H1 (cell line): ENCODE measurements at regions not wholly inside any gene's neighbourhood (a gene's known extent, or its start where the extent isn't known, plus 50 kb on each side); places are given as distances from the start of the nearest gene placed in this dataset.

Experiments used
- CTCF ChIA-PET: fragments of 300-600 bp; sonication (Branson Sonifier 250); formaldehyde crosslinking; loops from one replicate; lab custom pipeline; 2021; ENCODE audit not compliant: partially characterized antibody; lab: Charles Lee
- POLR2A ChIA-PET: fragments of 300-600 bp; sonication (Branson Sonifier 250); formaldehyde crosslinking; loops from one replicate; lab custom pipeline; 2021; ENCODE audit warnings: inconsistent platforms; ENCODE audit not compliant: partially characterized antibody; lab: Charles Lee
- DNase-seq, 2 experiments: peaks; one replicate each; pipeline versions ENCODE4 v3.0.0 to v3.0.0-alpha.2; 2010 to 2022; ENCODE audit warnings: low spot score in 2 of 2, low read depth in 1 of 2, mixed read lengths in 1 of 2
- FAIRE-seq: peaks from 2 replicates; lab custom pipeline; 2011; peaks lifted over from hg19 to GRCh38; lab: Jason Lieb, UNC
- H2AFZ ChIP-seq: 2 replicates; pipeline ENCODE4 v1.8.1; 2012; ENCODE audit warnings: low read length, inconsistent platforms
- H2AK5ac ChIP-seq: 2 replicates; pipeline ENCODE4 v1.6.1; 2013; ENCODE audit warnings: low read depth, low read length
- H2BK120ac ChIP-seq: replicated peaks from 2 replicates; pipeline ENCODE3; 2013; ENCODE audit warnings: low read depth, low read length, inconsistent platforms
- H2BK12ac ChIP-seq: 2 replicates; pipeline ENCODE4 v1.6.1; 2013; ENCODE audit warnings: low read depth, low read length
- H2BK15ac ChIP-seq: 2 replicates; pipeline ENCODE4 v1.6.1; 2013; ENCODE audit warnings: low read length
- H2BK20ac ChIP-seq: 2 replicates; pipeline ENCODE4 v1.6.1; 2013; ENCODE audit warnings: low read length
- H2BK5ac ChIP-seq: 2 replicates; pipeline ENCODE4 v1.6.1; 2013; ENCODE audit warnings: low read depth, low read length
- H3K14ac ChIP-seq: 2 replicates; pipeline ENCODE4 v1.6.1; 2013; ENCODE audit warnings: inconsistent platforms; ENCODE audit not compliant: insufficient read length
- H3K18ac ChIP-seq: 2 replicates; pipeline ENCODE4 v1.6.1; 2013; ENCODE audit warnings: low read length; ENCODE audit errors: extremely low read depth
- H3K23ac ChIP-seq: 2 replicates; pipeline ENCODE4 v1.6.1; 2013; ENCODE audit warnings: inconsistent platforms; ENCODE audit not compliant: insufficient read length
- H3K23me2 ChIP-seq: 2 replicates; pipeline ENCODE4 v1.6.1; 2013; ENCODE audit warnings: low read depth, low read length
- H3K27ac ChIP-seq: 2 replicates; pipeline ENCODE4 v1.6.1; 2011; ENCODE audit warnings: low read depth, low read length, inconsistent platforms
- H3K27me3 ChIP-seq, 4 experiments: replicated peaks in 1 of 4; 1 replicate in 1 of 4; 2 replicates in 3 of 4; pipeline versions ENCODE4 v1.6.1 to v1.8.1; 2011 to 2013; ENCODE audit warnings: low read length in 3 of 4, mild to moderate bottlenecking in 3 of 4, inconsistent platforms in 2 of 4, mixed read lengths in 2 of 4, moderate library complexity in 1 of 4; ENCODE audit not compliant: control insufficient read depth in 3 of 4, insufficient read depth in 3 of 4; ENCODE audit errors: extremely low read depth in 1 of 4
- H3K36me3 ChIP-seq, 4 experiments: 2 replicates each; pipeline versions ENCODE4 v1.6.1 to v1.8.1; 2011 to 2013; ENCODE audit warnings: mild to moderate bottlenecking in 4 of 4, low read length in 3 of 4, moderate library complexity in 2 of 4, control low read depth in 1 of 4, inconsistent platforms in 1 of 4; ENCODE audit not compliant: insufficient read depth in 4 of 4, control insufficient read depth in 2 of 4
- H3K4ac ChIP-seq: replicated peaks from 2 replicates; pipeline ENCODE3; 2013; ENCODE audit warnings: low read length, low read depth, mixed read lengths, inconsistent platforms; ENCODE audit not compliant: insufficient read length
- H3K4me1 ChIP-seq, 4 experiments: replicated peaks in 1 of 4; 1 replicate in 1 of 4; 2 replicates in 3 of 4; pipeline versions ENCODE4 v1.6.1 to v1.8.1; 2011 to 2013; ENCODE audit warnings: low read length in 3 of 4, inconsistent platforms in 2 of 4, mixed read lengths in 1 of 4; ENCODE audit not compliant: insufficient read depth in 4 of 4, control insufficient read depth in 3 of 4
- H3K4me2 ChIP-seq, 2 experiments: 2 replicates each; pipeline versions ENCODE4 v1.6.1 to v1.8.1; 2011 to 2013; ENCODE audit warnings: low read depth in 2 of 2, low read length in 2 of 2, control low read depth in 1 of 2, inconsistent platforms in 1 of 2, mild to moderate bottlenecking in 1 of 2; ENCODE audit not compliant: insufficient read depth in 1 of 2
- H3K4me3 ChIP-seq, 4 experiments: fragments of 200-600, 300-600 bp in 1 of 4; sonication (generic), shearing (Covaris generic), sonication (Bioruptor Twin) in 1 of 4; 2 replicates each; pipeline versions ENCODE4 v1.5.1 to v1.8.1; 2011 to 2016; ENCODE audit warnings: low read length in 4 of 4, low read depth in 3 of 4, control low read depth in 2 of 4, inconsistent platforms in 2 of 4, mild to moderate bottlenecking in 2 of 4, mixed read lengths in 1 of 4, moderate library complexity in 1 of 4; ENCODE audit not compliant: insufficient read depth in 2 of 4; ENCODE audit errors: extremely low read depth in 1 of 4
- H3K56ac ChIP-seq: replicated peaks from 2 replicates; pipeline ENCODE3; 2013; ENCODE audit warnings: low read depth, mild to moderate bottlenecking, mixed read lengths, low read length, inconsistent platforms; ENCODE audit not compliant: insufficient read length
- H3K79me1 ChIP-seq: 2 replicates; pipeline ENCODE4 v1.6.1; 2013; ENCODE audit warnings: low read depth, low read length, control low read depth
- H3K79me2 ChIP-seq, 2 experiments: 2 replicates each; pipeline versions ENCODE4 v1.6.1 to v1.8.1; 2012 to 2013; ENCODE audit warnings: low read length in 2 of 2, mild to moderate bottlenecking in 2 of 2, inconsistent platforms in 1 of 2; ENCODE audit not compliant: insufficient read depth in 2 of 2, control insufficient read depth in 1 of 2
- H3K9ac ChIP-seq, 4 experiments: replicated peaks in 1 of 4; 1 replicate in 1 of 4; 2 replicates in 3 of 4; pipeline versions ENCODE4 v1.6.1 to v1.8.1; 2011 to 2013; ENCODE audit warnings: low read depth in 3 of 4, low read length in 3 of 4, control low read depth in 2 of 4, mild to moderate bottlenecking in 2 of 4, moderate library complexity in 2 of 4, inconsistent platforms in 1 of 4; ENCODE audit errors: extremely low read depth in 1 of 4
- H3K9me3 ChIP-seq, 2 experiments: 2 replicates each; pipeline versions ENCODE4 v1.6.1 to v1.8.1; 2012 to 2013; ENCODE audit warnings: mild to moderate bottlenecking in 2 of 2, moderate library complexity in 2 of 2, control low read depth in 1 of 2, inconsistent platforms in 1 of 2, low read depth in 1 of 2, low read length in 1 of 2, mixed read lengths in 1 of 2; ENCODE audit not compliant: insufficient read depth in 2 of 2
- H4K20me1 ChIP-seq, 2 experiments: replicated peaks in 1 of 2; 2 replicates each; pipeline versions ENCODE3 to v1.8.1; 2011 to 2013; ENCODE audit warnings: inconsistent platforms in 2 of 2, low read length in 2 of 2, mild to moderate bottlenecking in 1 of 2; ENCODE audit not compliant: insufficient read depth in 2 of 2, control insufficient read depth in 1 of 2
- H4K5ac ChIP-seq: 2 replicates; pipeline ENCODE4 v1.6.1; 2013; ENCODE audit warnings: low read length, low read depth, mixed read lengths, inconsistent platforms; ENCODE audit not compliant: insufficient read length
- H4K8ac ChIP-seq: 2 replicates; pipeline ENCODE4 v1.8.0; 2013; ENCODE audit warnings: mild to moderate bottlenecking, moderate library complexity, low read length, inconsistent platforms; ENCODE audit not compliant: insufficient read depth; ENCODE audit errors: extremely low read depth
- H4K91ac ChIP-seq: replicated peaks from 2 replicates; pipeline ENCODE3; 2013; ENCODE audit warnings: low read length, mixed read lengths, inconsistent platforms; ENCODE audit not compliant: insufficient read length
- BCL11A ChIP-seq, 2 experiments: IDR thresholded peaks; one replicate each; pipeline ENCODE4 v1.6.1; 2011; ENCODE audit warnings: low read depth in 2 of 2, low read length in 2 of 2, mild to moderate bottlenecking in 2 of 2
- CEBPB ChIP-seq: IDR thresholded peaks from 2 replicates; pipeline ENCODE4 v1.6.1; 2012; ENCODE audit warnings: low read depth, low read length
- CHD1 ChIP-seq: IDR thresholded peaks from 2 replicates; pipeline ENCODE4 v1.6.1; 2012; ENCODE audit warnings: low read depth, low read length, improper control_type of control experiment
- CTBP2 ChIP-seq: IDR thresholded peaks from 2 replicates; pipeline ENCODE4 v1.7.0; 2011; ENCODE audit warnings: borderline replicate concordance, mild to moderate bottlenecking, moderate library complexity, mixed read lengths, low read length; ENCODE audit not compliant: insufficient read depth, insufficient read length
- CTCF ChIP-seq, 3 experiments: IDR thresholded peaks; 1 replicate in 2 of 3; 2 replicates in 1 of 3; pipeline versions ENCODE4 v1.5.1 to v1.6.1; 2011; ENCODE audit warnings: low read length in 3 of 3, mild to moderate bottlenecking in 3 of 3, inconsistent platforms in 2 of 3, low read depth in 1 of 3, moderate library complexity in 1 of 3; ENCODE audit not compliant: insufficient read depth in 1 of 3; ENCODE audit errors: control extremely low read depth in 1 of 3
- EZH2 ChIP-seq: fragments of 200-600 bp; sonication (generic); IDR thresholded peaks from 2 replicates; pipeline ENCODE4 v1.7.1; 2012; ENCODE audit warnings: low read depth, mild to moderate bottlenecking, moderate library complexity, low read length, inconsistent platforms; ENCODE audit not compliant: severe bottlenecking
- HDAC2 ChIP-seq, 2 experiments: fragments of 300-600 bp in 1 of 2; sonication (generic) in 1 of 2; IDR thresholded peaks; 2 replicates each; pipeline ENCODE4 v1.6.1; 2011 to 2012; ENCODE audit warnings: low read depth in 2 of 2, low read length in 2 of 2, mild to moderate bottlenecking in 2 of 2, moderate library complexity in 2 of 2, borderline replicate concordance in 1 of 2, inconsistent platforms in 1 of 2
- KDM5A ChIP-seq: fragments of 200-600 bp; IDR thresholded peaks from 2 replicates; pipeline ENCODE4 v1.7.1; 2012; ENCODE audit warnings: mild to moderate bottlenecking, low read length, inconsistent platforms, mixed read lengths
- NRF1 ChIP-seq: IDR thresholded peaks from 2 replicates; pipeline ENCODE4 v1.6.1; 2011; ENCODE audit warnings: mild to moderate bottlenecking, low read depth, low read length, improper control_type of control experiment
- PHF8 ChIP-seq: fragments of 200-600 bp; sonication (generic); conservative IDR thresholded peaks from 2 replicates; pipeline ENCODE4 v1.7.1; 2012; ENCODE audit warnings: low read depth, mild to moderate bottlenecking, inconsistent platforms, low read length, moderate library complexity
- POLR2A ChIP-seq, 2 experiments: IDR thresholded peaks; 1 replicate in 1 of 2; 2 replicates in 1 of 2; pipeline ENCODE4 v1.6.1; 2011; ENCODE audit warnings: low read depth in 2 of 2, low read length in 2 of 2, mild to moderate bottlenecking in 2 of 2; ENCODE audit errors: control extremely low read depth in 1 of 2
- POLR2AphosphoS5 ChIP-seq: IDR thresholded peaks from 2 replicates; pipeline ENCODE4 v1.6.1; 2011; ENCODE audit warnings: low read depth, low read length
- ZNF274 ChIP-seq: IDR thresholded peaks from 2 replicates; pipeline ENCODE4 v1.7.0; 2012; ENCODE audit warnings: low read length, borderline replicate concordance; ENCODE audit errors: extremely low read depth
- WGBS, 2 experiments: shearing (Covaris generic) in 1 of 2; methylation state at CpG; one replicate each; pipeline versions ENCODE4 v1.1.6 to v1.1.7; 2013 to 2015; ENCODE audit warnings: low lambda C conversion rate in 2 of 2, mixed read lengths in 2 of 2, inconsistent platforms in 1 of 2, low coverage in 1 of 2, missing lambda C conversion rate in 1 of 2; ENCODE audit not compliant: insufficient replicate concordance in 2 of 2, insufficient coverage in 1 of 2, insufficient read length in 1 of 2; ENCODE audit errors: extremely low coverage in 1 of 2, missing lambda C conversion rate in 1 of 2; 5-methylcytosine and 5-hydroxymethylcytosine counted together

GRCh38 chr1:181364801-181365200, 118.5 kb upstream of the CACNA1E start:
- Histone ChIP-seq H3K14ac (no peak overlapping the region), H2BK20ac (no peak overlapping the region), H3K4ac (no peak overlapping the region), H3K9me3 (no peaks in the 10 kb centered on the region), H4K91ac (no peak overlapping the region), H4K20me1 (no peaks in the 10 kb centered on the region), H2BK120ac (no peak overlapping the region), H3K4me1 (no peaks in the 10 kb centered on the region), H2AFZ (no peak overlapping the region), H3K23me2 (no peaks in the 10 kb centered on the region), H3K4me2 (no peak overlapping the region), H3K79me1 (no peaks in the 10 kb centered on the region), H2BK12ac (no peak overlapping the region), H4K8ac (no peak overlapping the region), H2BK15ac (no peak overlapping the region), H3K27me3 (no peaks in the 10 kb centered on the region), H3K4me3 (no peak overlapping the region), H3K18ac (no peak overlapping the region), H2AK5ac (no peak overlapping the region), H3K56ac (no peak overlapping the region), H3K23ac (no peak overlapping the region), H2BK5ac (no peak overlapping the region), H3K36me3 (no peaks in the 10 kb centered on the region), H3K9ac (no peak overlapping the region), H3K27ac (no peak overlapping the region), H4K5ac (no peak overlapping the region), H3K79me2 (no peaks in the 10 kb centered on the region)
- 76% methylated on average over 3 of the region's 3 CpGs; no CpG with 5 or more reads in 1 of the 2 experiments for WGBS, 2 experiments
- no peak for DNase-seq
- ChIA-PET POLR2A (no interaction called here), CTCF (no interaction called here)
- FAIRE-seq = no peak
- TF ChIP-seq NRF1 (no peak), POLR2A (IDR thresholded peaks at IDR 0.05; ENCODE audit: control extremely low read depth in 1 of 2, low read depth in 2 of 2, low read length in 2 of 2) (no peak), PHF8 (no peak), EZH2 (no peak), BCL11A (IDR thresholded peaks at IDR 0.05; ENCODE audit: low read depth in 2 of 2, low read length in 2 of 2) (no peak), ZNF274 (no peak), HDAC2 (IDR thresholded peaks at IDR 0.05; ENCODE audit: borderline replicate concordance in 1 of 2, low read depth in 2 of 2, low read length in 2 of 2) (no peak), CTBP2 (no peak), CTCF (IDR thresholded peaks at IDR 0.05; ENCODE audit: control extremely low read depth in 1 of 3, insufficient read depth in 1 of 3, low read depth in 1 of 3, low read length in 3 of 3) (no peak), POLR2AphosphoS5 (no peak), KDM5A (no peak), CEBPB (no peak), CHD1 (no peak)
